Calu3 (cell line): ENCODE measurements at regions not wholly inside any gene's neighbourhood (a gene's known extent, or its start where the extent isn't known, plus 50 kb on each side); places are given as distances from the start of the nearest gene placed in this dataset.

ENCODE experiments used
- BruUV-seq: library from RNA; stranded (reverse); fragments of 400-500 nt; replicated peaks from 2 replicates; lab custom pipeline; 2021; lab: Mats Ljungman, UMichigan
- CTCF ChIA-PET: fragments of 300-600 bp; sonication (Branson Sonifier 250); formaldehyde crosslinking; loops from one replicate; lab custom pipeline; 2022; ENCODE audit warnings: antibody characterized with exemption; lab: Charles Lee
- DNase-seq: peaks from one replicate; pipeline ENCODE4 v3.0.0; 2022
- H3K27ac Mint-ChIP-seq: one replicate; pipeline ENCODE4 v1.8.0; 2022; ENCODE audit warnings: mixed read lengths; ENCODE audit not compliant: unreplicated experiment
- H3K27me3 Mint-ChIP-seq: one replicate; pipeline ENCODE4 v1.8.0; 2022; ENCODE audit warnings: mixed read lengths; ENCODE audit not compliant: unreplicated experiment
- H3K36me3 Mint-ChIP-seq: one replicate; pipeline ENCODE4 v1.8.0; 2022; ENCODE audit warnings: mild to moderate bottlenecking, moderate library complexity, mixed read lengths; ENCODE audit not compliant: insufficient read depth, unreplicated experiment
- H3K4me1 Mint-ChIP-seq: one replicate; pipeline ENCODE4 v1.8.0; 2022; ENCODE audit warnings: mild to moderate bottlenecking, low read depth, mixed read lengths; ENCODE audit not compliant: unreplicated experiment
- H3K4me3 Mint-ChIP-seq: one replicate; pipeline ENCODE4 v1.8.0; 2022; ENCODE audit warnings: mild to moderate bottlenecking, low read depth, moderate library complexity, mixed read lengths; ENCODE audit not compliant: unreplicated experiment
- H3K9me3 Mint-ChIP-seq: one replicate; pipeline ENCODE4 v1.8.0; 2022; ENCODE audit warnings: low read depth, mixed read lengths; ENCODE audit not compliant: unreplicated experiment
- CTCF ChIP-seq: fragments of 200-600 bp; IDR thresholded peaks from one replicate; pipeline ENCODE4 v1.8.0; 2022; ENCODE audit warnings: antibody characterized with exemption; ENCODE audit not compliant: unreplicated experiment
- intact Hi-C: fragments of 100-400 bp; cut with micrococcal nuclease; formaldehyde crosslinking; loops from one replicate; pipeline ENCODE4 v1.10.0; 2022; ENCODE audit not compliant: unreplicated experiment

GRCh38 chrX:42546800-42547199 lies 231.2 kb downstream of the PPP1R2C start:
- Mint-ChIP-seq H3K27ac (no peak overlapping the region), H3K36me3 (no peaks in the 10 kb centered on the region), H3K27me3 (no peaks in the 10 kb centered on the region), H3K9me3 (no peaks in the 10 kb centered on the region), H3K4me3 (no peak overlapping the region), H3K4me1 (no peaks in the 10 kb centered on the region)
- CTCF ChIA-PET: no interaction called here
- TF ChIP-seq CTCF: no peak
- intact Hi-C loops: no loop called here
- no peak for DNase-seq
- no TSS peak for BruUV-seq

- Mint-ChIP-seq H3K9me3 (no peaks in the 10 kb centered on the region), H3K4me1 (no peaks in the 10 kb centered on the region), H3K4me3 (no peak overlapping the region), H3K27me3 (no peaks in the 10 kb centered on the region), H3K27ac (no peak overlapping the region), H3K36me3 (no peaks in the 10 kb centered on the region)
- no peak for TF ChIP-seq CTCF
- BruUV-seq: no TSS peak
- no peak for DNase-seq
- intact Hi-C loops: no loop called here
- CTCF ChIA-PET: no interaction called here
Observed at GRCh38 chrX:42544883-42545282, 233.1 kb downstream of the PPP1R2C start.

- BruUV-seq: no TSS peak
- intact Hi-C loops: no loop called here
- H3K4me3 Mint-ChIP-seq: no peak overlapping the region
- H3K27ac Mint-ChIP-seq: no peak overlapping the region
- no peaks in the 10 kb centered on the region for H3K36me3 Mint-ChIP-seq
- H3K9me3 Mint-ChIP-seq: no peaks in the 10 kb centered on the region
- no peaks in the 10 kb centered on the region for H3K27me3 Mint-ChIP-seq
- DNase-seq: no peak
- CTCF ChIA-PET: no interaction called here
- no peaks in the 10 kb centered on the region for H3K4me1 Mint-ChIP-seq
- no peak for TF ChIP-seq CTCF
Observed at GRCh38 chrX:42541554-42541953, 236.4 kb downstream of the PPP1R2C start.

- no peaks in the 10 kb centered on the region for H3K4me1 Mint-ChIP-seq
- no peak overlapping the region for H3K27ac Mint-ChIP-seq
- no peak overlapping the region for H3K4me3 Mint-ChIP-seq
- H3K36me3 Mint-ChIP-seq: no peaks in the 10 kb centered on the region
- intact Hi-C loops: no loop called here
- H3K9me3 Mint-ChIP-seq: no peaks in the 10 kb centered on the region
- CTCF ChIA-PET: no interaction called here
- no peak for TF ChIP-seq CTCF
- no peak for DNase-seq
- no TSS peak for BruUV-seq
- H3K27me3 Mint-ChIP-seq: no peaks in the 10 kb centered on the region
Observed at GRCh38 chrX:42540146-42540545, 237.8 kb downstream of the PPP1R2C start.
